NOMO-1 treated with DMSO at 0.1 percent for 48 hours (cell line): ENCODE measurements at regions not wholly inside any gene's neighbourhood (a gene's known extent, or its start where the extent isn't known, plus 50 kb on each side); places are given as distances from the start of the nearest gene placed in this dataset.

Experiments used
- DNase-seq: peaks from one replicate; lab custom pipeline; 2025; ENCODE audit not compliant: unreplicated experiment; lab: John Stamatoyannopoulos, UW

GRCh38 chr9:108300306-108301287, 555.2 kb downstream of the ACTL7B start:
- peak; percentile 78 for DNase-seq

GRCh38 chr9:108297073-108297472, 558.7 kb downstream of the ACTL7B start:
- DNase-seq = peak; percentile 82

DNA sequence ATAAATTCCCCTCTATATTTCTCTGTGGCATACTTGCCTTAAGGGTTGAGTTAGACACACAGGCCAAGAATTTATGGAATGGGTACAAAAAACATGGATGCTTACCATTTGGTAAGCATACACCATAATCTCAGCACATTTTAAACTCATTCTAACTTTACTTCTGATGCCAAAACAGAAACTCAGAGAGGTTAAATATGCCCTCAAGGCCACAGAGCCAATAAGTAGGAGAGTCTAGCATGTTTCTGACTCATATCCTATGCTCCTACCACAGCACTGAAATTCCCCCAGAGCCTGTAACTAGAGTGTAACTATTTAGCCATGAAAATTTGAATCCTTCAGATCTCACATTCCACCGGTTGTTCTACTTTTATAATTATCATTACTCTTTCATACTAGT, 559.7 kb downstream of the ACTL7B start:
- no peak for DNase-seq

- DNase-seq = no peak
Observed at GRCh38 chr9:108291586-108291932, 564.2 kb downstream of the ACTL7B start.

GRCh38 chr9:108290839-108291585, 564.8 kb downstream of the ACTL7B start:
- DNase-seq = no peak

DNA sequence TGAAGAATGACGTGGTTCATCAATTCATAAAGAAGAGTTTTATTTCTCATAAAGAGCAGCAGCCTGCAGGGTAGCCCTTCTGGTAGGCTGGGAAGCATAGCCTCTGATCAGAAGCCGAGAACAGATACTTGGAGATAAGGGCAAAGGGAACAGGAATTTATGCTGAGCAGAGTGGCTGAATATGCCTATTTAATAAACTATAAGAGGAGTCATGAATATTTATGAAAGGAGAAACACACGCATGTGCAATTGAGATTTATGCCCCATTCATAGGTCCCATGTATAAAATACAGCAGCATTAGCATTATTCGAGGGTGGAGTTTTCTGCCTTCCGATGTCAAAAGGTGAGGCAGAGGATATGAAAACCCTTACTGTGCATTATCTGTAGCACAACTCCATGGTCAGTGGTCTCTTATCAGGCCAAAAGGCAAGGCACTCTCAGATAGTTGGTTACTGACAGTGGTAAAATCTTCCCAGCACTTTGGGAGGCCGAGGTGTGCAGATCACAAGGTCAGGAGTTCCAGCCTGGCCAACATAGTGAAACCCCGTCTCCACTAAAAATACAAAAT, 569.1 kb downstream of the ACTL7B start:
- no peak for DNase-seq

DNA sequence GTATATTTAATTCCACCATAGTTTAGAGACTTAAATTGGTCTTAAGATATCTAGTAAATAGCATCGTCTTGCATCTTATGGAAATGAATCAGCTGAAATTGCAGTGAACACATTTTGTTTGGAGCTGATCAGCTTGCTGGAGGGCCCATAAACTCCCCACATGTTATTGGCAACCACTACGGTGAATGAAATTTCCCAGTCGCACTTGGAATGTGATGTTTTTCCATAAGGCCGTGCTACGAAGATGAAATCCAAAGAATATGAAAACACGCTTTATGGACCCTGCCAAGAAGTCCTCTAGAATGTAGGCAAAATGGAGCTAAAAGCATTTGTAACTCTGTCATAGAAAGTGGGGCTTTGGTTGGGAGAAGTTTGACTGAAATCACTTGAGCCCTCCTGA, 572.1 kb downstream of the ACTL7B start:
- DNase-seq = no peak

GRCh38 chr9:108282872-108283271, 572.9 kb downstream of the ACTL7B start:
- DNase-seq = no peak

GRCh38 chr9:108281696-108282095, 574.1 kb downstream of the ACTL7B start:
- no peak for DNase-seq

DNA sequence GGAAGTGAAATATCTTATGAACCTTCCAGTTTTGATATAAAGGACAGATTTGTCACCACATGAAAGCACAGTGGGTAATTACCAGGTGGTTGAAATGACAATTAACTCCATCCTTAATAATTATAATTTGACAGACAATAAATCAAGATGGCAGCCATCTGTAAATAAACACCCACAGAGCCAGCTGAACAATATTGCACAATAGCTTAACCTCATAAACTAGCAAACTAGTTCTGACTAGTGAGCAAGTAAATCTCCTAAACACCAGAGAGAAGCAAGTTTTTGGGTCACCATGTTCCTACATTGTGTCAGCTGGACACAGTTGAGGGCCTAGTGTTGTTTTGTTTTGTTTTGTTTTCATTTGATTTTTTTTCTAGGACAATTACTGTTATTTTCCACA, 577.4 kb downstream of the ACTL7B start:
- DNase-seq = no peak

- DNase-seq = no peak
Observed at GRCh38 chr9:108277216-108277615, 578.6 kb downstream of the ACTL7B start.

DNA sequence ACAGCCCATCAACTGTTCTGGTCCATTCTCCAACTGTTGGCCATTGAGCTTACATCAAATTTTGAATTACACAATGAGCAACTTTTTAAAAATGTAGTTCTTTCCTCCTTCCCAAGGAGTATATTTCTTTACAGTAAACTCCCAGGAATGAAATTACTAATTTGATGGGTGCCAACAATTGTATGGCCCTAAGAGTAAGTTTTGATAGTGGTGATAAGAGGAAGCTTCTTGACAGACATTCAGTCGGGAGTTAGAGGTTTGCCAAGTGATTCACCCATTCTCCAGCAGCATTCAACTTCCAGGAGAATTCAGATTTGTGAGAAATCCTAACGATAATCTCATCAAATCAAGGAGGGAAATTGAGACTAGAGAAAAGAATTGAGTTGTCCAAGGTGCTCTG, 579.9 kb downstream of the ACTL7B start:
- no peak for DNase-seq

DNA sequence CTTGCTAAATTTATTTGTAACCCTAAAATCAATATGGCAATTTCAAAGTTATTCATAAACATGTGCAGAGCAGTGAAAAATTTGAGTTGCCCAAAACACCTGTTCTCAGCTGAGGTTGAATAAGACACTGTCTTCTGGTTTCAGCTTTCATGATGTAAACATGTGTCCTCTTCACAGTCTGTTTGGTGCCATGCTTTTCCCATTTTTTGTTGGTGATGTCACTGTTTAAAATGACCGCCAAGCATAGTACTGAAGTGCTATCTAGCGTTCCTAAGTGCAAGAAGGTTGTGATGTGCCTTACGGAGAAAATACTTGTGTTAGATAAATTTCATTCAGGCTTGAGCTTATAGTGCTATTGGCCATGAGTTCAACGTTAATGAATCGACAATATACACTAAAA, 580.8 kb downstream of the ACTL7B start:
- DNase-seq = no peak

GRCh38 chr9:108273988-108274387, 581.8 kb downstream of the ACTL7B start:
- no peak for DNase-seq

- DNase-seq = peak; percentile 51
Observed at GRCh38 chr9:108272349-108272899, 583.4 kb downstream of the ACTL7B start.

GRCh38 chr9:108271646-108272348, 584.0 kb downstream of the ACTL7B start:
- DNase-seq = peak; percentile 34

- DNase-seq = no peak
Observed at GRCh38 chr9:108271236-108271635, 584.5 kb downstream of the ACTL7B start.

- DNase-seq = no peak
Observed at GRCh38 chr9:108270561-108270960, 585.2 kb downstream of the ACTL7B start.

GRCh38 chr9:108270051-108270450, 585.7 kb downstream of the ACTL7B start:
- no peak for DNase-seq

- peak; percentile 86 for DNase-seq
Observed at GRCh38 chr9:108269371-108269770, 586.4 kb downstream of the ACTL7B start.

- DNase-seq = no peak
Observed at GRCh38 chr9:108265065-108265464, 590.7 kb downstream of the ACTL7B start.
